ENCODE measurements at regions not wholly inside any gene's neighbourhood (a gene's known extent, or its start where the extent isn't known, plus 50 kb on each side); places are given as distances from the start of the nearest gene placed in this dataset.

- DNase-seq (ENCODE audit: extremely low read depth, low read depth, low spot score): no peak
Measured at GRCh38 chr6:132244744-132245143, 156.5 kb downstream of the MOXD1 start.

DNA sequence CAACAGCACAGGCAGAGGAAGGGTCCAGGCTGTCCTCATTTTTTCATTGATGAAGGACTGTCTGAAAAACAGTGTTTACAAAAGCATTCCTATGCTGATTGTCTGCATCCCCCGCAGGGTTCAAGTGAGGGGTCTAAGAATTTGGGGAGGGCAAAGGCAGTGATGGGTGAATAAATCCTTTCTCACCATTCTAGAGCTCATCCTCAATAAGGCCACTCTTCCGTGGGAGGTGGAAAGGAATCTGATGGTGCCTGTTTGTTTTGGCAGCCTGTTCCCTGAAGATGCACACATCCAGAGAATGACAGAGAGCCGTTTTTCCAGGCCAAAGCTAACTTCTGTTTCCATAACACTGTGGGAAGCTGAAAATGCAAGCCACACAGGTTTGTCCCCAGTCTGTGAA is 164.5 kb downstream of the MOXD1 start:
- DNase-seq (ENCODE audit: extremely low read depth, low read depth, low spot score): no peak

- DNase-seq (ENCODE audit: extremely low read depth, low read depth, low spot score): no peak
Measured at GRCh38 chr6:132236281-132236680, 165.0 kb downstream of the MOXD1 start.

- no peak for DNase-seq (ENCODE audit: extremely low read depth, low read depth, low spot score)
Measured at GRCh38 chr6:132235596-132236280, 165.5 kb downstream of the MOXD1 start.

- no peak for DNase-seq (ENCODE audit: extremely low read depth, low read depth, low spot score)
Measured at GRCh38 chr6:132234356-132234755, 166.9 kb downstream of the MOXD1 start.

- DNase-seq (ENCODE audit: extremely low read depth, low read depth, low spot score): no peak
Measured at GRCh38 chr6:132231121-132231884, 170.0 kb downstream of the MOXD1 start.

GRCh38 chr6:132228894-132229293 is 172.4 kb downstream of the MOXD1 start:
- no peak for DNase-seq (ENCODE audit: extremely low read depth, low read depth, low spot score)

GRCh38 chr6:132227904-132228303 is 173.4 kb downstream of the MOXD1 start:
- no peak for DNase-seq (ENCODE audit: extremely low read depth, low read depth, low spot score)

- DNase-seq (ENCODE audit: extremely low read depth, low read depth, low spot score): no peak
Measured at GRCh38 chr6:132224943-132225342, 176.3 kb downstream of the MOXD1 start.

- DNase-seq (ENCODE audit: extremely low read depth, low read depth, low spot score): no peak
Measured at GRCh38 chr6:132220800-132221199, 180.5 kb downstream of the MOXD1 start.

DNA sequence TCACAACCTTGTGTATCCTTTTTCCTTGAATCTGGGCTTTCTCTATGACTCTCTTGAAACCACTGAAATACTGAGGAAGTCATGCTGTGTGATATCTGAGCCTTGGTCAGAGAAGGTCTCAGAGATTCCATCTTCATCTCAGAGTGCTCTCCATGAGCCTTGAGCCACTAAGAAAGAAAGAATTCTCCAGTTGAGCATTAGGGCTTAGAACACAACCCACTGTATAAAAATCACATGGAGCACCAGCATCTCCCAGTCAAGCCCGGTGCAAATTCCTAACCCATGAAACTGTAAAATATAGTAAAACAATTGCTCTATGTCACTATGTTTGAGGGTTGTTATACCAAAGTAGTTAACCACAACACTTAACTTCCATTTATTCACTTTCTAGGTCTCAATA is 181.4 kb downstream of the MOXD1 start:
- no peak for DNase-seq (ENCODE audit: extremely low read depth, low read depth, low spot score)

DNA sequence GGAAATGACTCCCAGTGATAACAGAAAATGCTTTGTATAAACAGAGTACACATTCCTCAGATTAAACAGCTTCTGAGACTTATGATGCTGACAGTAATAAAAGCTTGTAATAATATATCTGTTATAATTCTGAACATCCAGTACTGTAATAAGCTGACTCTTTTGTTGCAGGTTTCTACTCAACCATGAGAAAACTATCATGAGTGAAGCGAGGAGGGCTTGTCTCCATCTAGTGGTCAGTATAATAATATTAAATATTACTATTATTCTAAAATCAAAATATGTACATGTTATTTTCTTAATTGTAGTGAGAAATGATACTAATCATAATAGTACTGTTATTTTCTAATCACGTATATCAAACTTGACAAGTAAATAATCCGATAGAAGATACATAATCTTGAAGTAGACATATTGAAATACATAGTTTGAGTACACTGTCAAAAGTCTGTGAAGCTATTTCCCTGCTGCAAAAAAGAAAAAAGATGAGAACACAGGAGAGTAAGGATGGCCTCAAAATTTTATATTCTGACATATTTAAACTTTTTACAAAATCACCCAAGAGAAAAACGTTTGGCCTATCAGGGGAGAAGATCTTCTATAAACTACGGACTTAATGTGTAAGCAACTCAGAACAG is 183.1 kb downstream of the MOXD1 start:
- DNase-seq (ENCODE audit: extremely low read depth, low read depth, low spot score): peak; percentile 23

DNA sequence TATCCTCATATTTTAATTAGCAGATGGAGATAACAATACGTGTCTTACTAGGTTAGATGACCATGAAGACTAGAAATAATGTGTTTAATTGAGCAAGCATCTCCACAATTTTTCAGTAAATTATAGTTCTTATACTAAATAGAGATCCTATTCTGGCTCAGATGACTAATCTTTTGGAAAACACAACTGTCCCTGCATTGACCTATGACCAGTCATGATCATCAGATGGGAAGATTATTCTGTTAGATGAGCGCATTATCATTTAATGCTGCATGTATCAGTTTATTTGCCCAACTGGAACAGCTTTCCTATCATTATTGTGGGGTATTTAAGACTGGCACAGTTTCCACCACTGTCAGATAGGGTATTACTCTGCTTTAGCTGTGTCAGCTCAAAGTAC is 185.5 kb downstream of the MOXD1 start:
- no peak for DNase-seq (ENCODE audit: extremely low read depth, low read depth, low spot score)

GRCh38 chr6:132214716-132215115 is 186.6 kb downstream of the MOXD1 start:
- no peak for DNase-seq (ENCODE audit: extremely low read depth, low read depth, low spot score)

DNA sequence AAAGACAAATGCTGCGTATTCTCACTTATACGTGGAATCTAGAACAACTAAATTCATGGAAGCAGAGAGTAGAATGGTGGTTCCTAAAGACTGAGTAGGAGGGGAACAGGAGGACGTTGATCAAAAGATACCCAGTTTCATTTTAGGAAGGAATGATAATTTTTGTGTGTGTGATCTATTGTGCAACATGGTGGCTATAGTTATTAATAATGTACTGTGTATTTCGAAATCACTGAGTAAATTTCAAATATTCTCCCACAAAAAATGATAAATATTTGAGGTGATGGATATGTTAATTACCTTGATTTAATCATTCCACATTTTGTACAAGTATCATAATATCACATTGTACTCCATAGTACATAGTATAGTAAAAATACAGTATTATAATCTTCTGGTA is 187.5 kb downstream of the MOXD1 start:
- DNase-seq (ENCODE audit: extremely low read depth, low read depth, low spot score): no peak

GRCh38 chr6:132213191-132213590 is 188.1 kb downstream of the MOXD1 start:
- no peak for DNase-seq (ENCODE audit: extremely low read depth, low read depth, low spot score)

- DNase-seq (ENCODE audit: extremely low read depth, low read depth, low spot score): no peak
Measured at GRCh38 chr6:132210886-132211563, 190.2 kb downstream of the MOXD1 start.

- no peak for DNase-seq (ENCODE audit: extremely low read depth, low read depth, low spot score)
Measured at GRCh38 chr6:132209351-132209750, 191.9 kb downstream of the MOXD1 start.

- no peak for DNase-seq (ENCODE audit: extremely low read depth, low read depth, low spot score)
Measured at GRCh38 chr6:132207991-132208390, 193.3 kb downstream of the MOXD1 start.

DNA sequence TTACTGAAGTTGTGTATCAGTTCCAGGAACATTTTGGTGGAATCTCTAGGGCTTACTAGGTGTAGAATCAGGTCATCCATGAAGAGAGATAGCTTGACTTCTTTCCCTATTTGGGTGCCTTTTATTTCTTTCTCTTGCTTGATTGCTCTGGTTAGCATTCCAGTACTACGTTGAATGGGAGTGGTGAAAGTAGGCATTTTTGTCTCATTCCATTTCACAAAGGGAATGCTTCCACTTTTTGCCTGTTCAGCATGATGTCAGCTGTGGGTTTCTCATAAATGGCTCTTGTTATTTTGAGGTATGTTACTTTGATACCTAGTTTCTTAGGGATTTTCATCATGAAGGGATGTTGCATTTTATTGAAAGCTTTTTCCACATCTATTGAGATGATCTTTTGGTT is 195.3 kb downstream of the MOXD1 start:
- DNase-seq (ENCODE audit: extremely low read depth, low read depth, low spot score): no peak

DNA sequence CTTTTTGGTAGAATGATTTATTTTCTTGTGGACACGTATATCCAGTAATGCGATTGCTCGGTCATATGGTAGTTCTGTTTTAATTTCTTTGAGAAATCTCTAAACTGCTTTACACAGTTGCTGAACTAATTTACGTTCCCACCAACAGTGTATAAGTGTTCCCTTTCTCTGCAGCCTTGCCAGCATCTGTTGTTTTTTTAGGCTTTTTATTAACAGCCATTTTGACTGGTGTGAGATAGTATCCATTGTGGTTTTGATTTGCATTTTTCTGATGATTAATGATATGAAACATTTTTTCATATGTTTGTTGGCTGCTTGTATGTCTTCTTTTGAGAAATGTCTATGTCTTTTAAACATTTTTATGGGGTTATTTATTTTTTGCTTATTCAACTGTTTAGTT is 196.7 kb downstream of the MOXD1 start:
- DNase-seq (ENCODE audit: extremely low read depth, low read depth, low spot score): no peak

Data from glomerular endothelial cell (primary cell).